HCT116 (cell line): ENCODE measurements at regions not wholly inside any gene's neighbourhood (a gene's known extent, or its start where the extent isn't known, plus 50 kb on each side); places are given as distances from the start of the nearest gene placed in this dataset.

ENCODE experiments used
- ATAC-seq: fragments of 200-7000 bp; cut with Tn5 transposase; 2 replicates; pipeline ENCODE4 v1.9.1; 2020; ENCODE audit warnings: mild to moderate bottlenecking, moderate library complexity
- BruUV-seq: library from RNA; stranded (reverse); fragments of 400-500 nt; replicated peaks from 2 replicates; lab custom pipeline; 2021; lab: Mats Ljungman, UMichigan
- CTCF ChIA-PET: fragments of 300-600 bp; sonication (Branson Sonifier 250); formaldehyde crosslinking; loops from one replicate; lab custom pipeline; 2021; ENCODE audit warnings: antibody characterized with exemption; lab: Charles Lee
- POLR2A ChIA-PET: fragments of 300-600, 350-600 bp; sonication (Branson Sonifier 250); formaldehyde crosslinking; loops from one replicate; lab custom pipeline; 2021; ENCODE audit warnings: antibody characterized with exemption; lab: Charles Lee
- RAD21 ChIA-PET, 2 experiments: fragments of 300-600 bp; sonication (Branson Sonifier 250); formaldehyde crosslinking; loops; one replicate each; lab custom pipeline; 2023; ENCODE audit warnings: low total read pairs in 2 of 2; ENCODE audit not compliant: uncharacterized antibody in 2 of 2, unreplicated experiment in 2 of 2, low non-redundant PET in 1 of 2; lab: Charles Lee
- DNase-seq: peaks from one replicate; pipeline ENCODE4 v3.0.0-alpha.2; 2010; ENCODE audit warnings: low read depth, low spot score
- H2AFZ ChIP-seq: fragments of 200-600 bp; shearing (Covaris generic), sonication (generic); 2 replicates; pipeline ENCODE4 v1.6.1; 2017; ENCODE audit warnings: low read depth, mixed run types, mixed read lengths, antibody characterized with exemption, low read length; ENCODE audit not compliant: poor library complexity, severe bottlenecking
- H3K27ac ChIP-seq: 2 replicates; pipeline ENCODE4 v1.5.1; 2012; ENCODE audit warnings: low read depth, low read length
- H3K27me3 ChIP-seq: fragments of 200-600 bp; sonication (generic); 2 replicates; pipeline ENCODE4 v1.6.1; 2016; ENCODE audit warnings: mixed run types, low read length, mixed read lengths; ENCODE audit not compliant: insufficient read depth
- H3K36me3 ChIP-seq, 2 experiments: fragments of 200-500 bp in 1 of 2; fragments of 200-600 bp in 1 of 2; sonication (Bioruptor generic) in 1 of 2; sonication (generic) in 1 of 2; 2 replicates each; pipeline versions ENCODE4 v1.5.1 to v1.6.1; 2014 to 2016; ENCODE audit warnings: low read length in 2 of 2, inconsistent platforms in 1 of 2, mixed read lengths in 1 of 2, mixed run types in 1 of 2; ENCODE audit not compliant: insufficient read depth in 2 of 2, control insufficient read depth in 1 of 2
- H3K4me1 ChIP-seq, 2 experiments: fragments of 200-600 bp in 1 of 2; sonication (generic) in 1 of 2; 2 replicates each; pipeline versions ENCODE4 v1.5.1 to v1.6.1; 2012 to 2017; ENCODE audit warnings: low read length in 2 of 2, inconsistent platforms in 1 of 2, mild to moderate bottlenecking in 1 of 2, mixed read lengths in 1 of 2, mixed run types in 1 of 2, moderate library complexity in 1 of 2; ENCODE audit not compliant: insufficient read depth in 2 of 2, control insufficient read depth in 1 of 2
- H3K4me2 ChIP-seq: fragments of 200-600 bp; sonication (generic); 2 replicates; pipeline ENCODE4 v1.6.1; 2017; ENCODE audit warnings: mixed run types, low read length, mixed read lengths
- H3K4me3 ChIP-seq, 2 experiments: fragments of 200-600 bp in 1 of 2; sonication (generic) in 1 of 2; replicated peaks in 1 of 2; 2 replicates each; pipeline ENCODE4 v1.5.1; 2011 to 2016; ENCODE audit warnings: low read length in 2 of 2, control low read depth in 1 of 2, low read depth in 1 of 2, mild to moderate bottlenecking in 1 of 2, mixed read lengths in 1 of 2, mixed run types in 1 of 2
- H3K79me2 ChIP-seq: fragments of 200-600 bp; sonication (generic); 2 replicates; pipeline ENCODE4 v1.6.1; 2017; ENCODE audit warnings: mild to moderate bottlenecking, mixed run types, low read length, moderate library complexity, mixed read lengths; ENCODE audit not compliant: insufficient read depth
- H3K9ac ChIP-seq: fragments of 200-600 bp; sonication (generic); 2 replicates; pipeline ENCODE4 v1.6.1; 2016; ENCODE audit warnings: low read length, mixed read lengths
- H3K9me2 ChIP-seq: fragments of 200-600 bp; sonication (generic), shearing (Covaris generic); 2 replicates; pipeline ENCODE4 v1.6.1; 2017; ENCODE audit warnings: mixed run types, mild to moderate bottlenecking, moderate library complexity; ENCODE audit not compliant: insufficient read depth
- H3K9me3 ChIP-seq, 2 experiments: fragments of 200-500 bp in 1 of 2; fragments of 200-600 bp in 1 of 2; sonication (Bioruptor generic) in 1 of 2; sonication (generic) in 1 of 2; 2 replicates each; pipeline ENCODE4 v1.6.1; 2014 to 2017; ENCODE audit warnings: low read length in 2 of 2, mixed read lengths in 2 of 2, inconsistent platforms in 1 of 2, low read depth in 1 of 2, mild to moderate bottlenecking in 1 of 2, mixed run types in 1 of 2, moderate library complexity in 1 of 2; ENCODE audit not compliant: control insufficient read depth in 1 of 2, insufficient read depth in 1 of 2
- H4K20me1 ChIP-seq: fragments of 200-600 bp; sonication (generic), shearing (Covaris generic); 2 replicates; pipeline ENCODE4 v1.6.1; 2017; ENCODE audit warnings: mixed run types, mild to moderate bottlenecking, moderate library complexity; ENCODE audit not compliant: insufficient read depth
- CBX3 ChIP-seq: IDR thresholded peaks from 2 replicates; pipeline ENCODE4 v1.6.1; 2012; ENCODE audit warnings: low read depth
- CEBPB ChIP-seq: IDR thresholded peaks from 2 replicates; pipeline ENCODE4 v1.6.1; 2012; ENCODE audit warnings: low read depth
- EGR1 ChIP-seq: IDR thresholded peaks from 2 replicates; pipeline ENCODE4 v1.6.1; 2012; ENCODE audit warnings: low read depth
- ELF1 ChIP-seq: IDR thresholded peaks from 2 replicates; pipeline ENCODE4 v1.6.1; 2012; ENCODE audit warnings: low read depth, borderline replicate concordance
- EZH2phosphoT487 ChIP-seq: fragments of 200-600 bp; IDR thresholded peaks from 2 replicates; pipeline ENCODE4 v1.6.1; 2018; ENCODE audit warnings: antibody characterized with exemption, borderline replicate concordance
- FOSL1 ChIP-seq: IDR thresholded peaks from 2 replicates; pipeline ENCODE4 v1.6.1; 2012; ENCODE audit warnings: low read depth
- JUND ChIP-seq: IDR thresholded peaks from 2 replicates; pipeline ENCODE4 v1.6.1; 2012
- POLR2AphosphoS5 ChIP-seq: IDR thresholded peaks from 2 replicates; pipeline ENCODE4 v1.6.1; 2011; ENCODE audit warnings: mild to moderate bottlenecking, low read depth, low read length, moderate library complexity
- RAD21 ChIP-seq: IDR thresholded peaks from 2 replicates; pipeline ENCODE4 v1.6.1; 2012; ENCODE audit warnings: low read depth, mild to moderate bottlenecking
- SIN3A ChIP-seq: IDR thresholded peaks from 2 replicates; pipeline ENCODE4 v1.6.1; 2012; ENCODE audit warnings: low read depth
- SP1 ChIP-seq: IDR thresholded peaks from 2 replicates; pipeline ENCODE4 v1.6.1; 2012; ENCODE audit warnings: low read depth
- SRF ChIP-seq: IDR thresholded peaks from 2 replicates; pipeline ENCODE4 v1.6.1; 2012; ENCODE audit warnings: low read depth
- TCF7L2 ChIP-seq: IDR thresholded peaks from 2 replicates; pipeline ENCODE4 v1.7.0; 2011; ENCODE audit warnings: borderline replicate concordance, inconsistent platforms; ENCODE audit not compliant: insufficient read depth, insufficient read length; ENCODE audit errors: extremely low read depth
- YY1 ChIP-seq: IDR thresholded peaks from 2 replicates; pipeline ENCODE4 v1.6.1; 2011; ENCODE audit warnings: low read length, low read depth, moderate library complexity, mild to moderate bottlenecking; ENCODE audit not compliant: insufficient replicate concordance; ENCODE audit errors: extremely low read depth
- ZFX ChIP-seq: fragments of 450-650 bp; IDR thresholded peaks from 2 replicates; pipeline ENCODE4 v1.6.1; 2017
- ZNF274 ChIP-seq: fragments of 200-500 bp; sonication (Bioruptor generic); IDR thresholded peaks from 2 replicates; pipeline ENCODE4 v1.6.1; 2014; ENCODE audit warnings: mild to moderate bottlenecking, low read depth, low read length, inconsistent platforms
- intact Hi-C: fragments of 100-400 bp; cut with micrococcal nuclease; formaldehyde crosslinking; loops from 2 replicates; pipeline ENCODE4 v1.10.0; 2022
- TF ChIP-seq, protein P1 (sequence below): IDR thresholded peaks from 2 replicates; pipeline ENCODE4 v1.6.1; 2012
- TF ChIP-seq, protein P2 (sequence below), 3 experiments: fragments of 200-600 bp in 1 of 3; sonication (generic) in 1 of 3; IDR thresholded peaks in 2 of 3; conservative IDR thresholded peaks in 1 of 3; 2 replicates each; pipeline ENCODE4 v1.5.1; 2012 to 2017; ENCODE audit warnings: low read depth in 2 of 3, low read length in 2 of 3, antibody characterized with exemption in 1 of 3, borderline replicate concordance in 1 of 3, control low read depth in 1 of 3, mild to moderate bottlenecking in 1 of 3, mixed read lengths in 1 of 3, mixed run types in 1 of 3, moderate library complexity in 1 of 3; ENCODE audit not compliant: insufficient read depth in 1 of 3
- TF ChIP-seq, protein P3 (sequence below): IDR thresholded peaks from 2 replicates; pipeline ENCODE4 v1.6.1; 2012

DNA sequence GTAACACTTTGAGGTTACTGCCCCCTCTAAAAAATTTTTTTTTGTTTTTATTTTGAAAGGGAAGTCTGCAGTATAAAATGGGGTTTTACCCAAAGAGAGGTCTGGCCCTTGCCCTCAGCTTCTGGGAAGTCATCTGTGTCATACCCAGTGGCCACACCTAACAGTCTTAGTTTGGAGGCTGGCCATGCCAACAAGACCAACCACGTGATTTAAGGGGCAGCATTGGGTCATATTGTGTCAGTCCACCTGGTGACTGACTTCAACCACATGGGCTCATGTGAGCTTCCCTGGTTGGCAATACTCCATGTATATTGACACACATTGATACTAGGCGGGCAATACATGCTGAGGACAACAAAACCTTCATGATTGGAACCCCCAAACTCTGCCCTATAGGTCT is 173.9 kb downstream of the GXYLT1 start:
- no peak overlapping the region for H3K4me2 ChIP-seq
- H3K4me3 ChIP-seq: no peak overlapping the region
- H3K36me3 ChIP-seq: no peaks in the 10 kb centered on the region
- ChIA-PET POLR2A (no interaction called here), CTCF (no interaction called here), RAD21 (no interaction called here)
- BruUV-seq: no TSS peak
- no peak overlapping the region for H2AFZ ChIP-seq
- no peaks in the 10 kb centered on the region for H4K20me1 ChIP-seq
- no peaks in the 10 kb centered on the region for H3K79me2 ChIP-seq
- ATAC-seq (no peak), DNase-seq (no peak)
- intact Hi-C loops: no loop called here
- no peak for TF ChIP-seq ELF1
- TF ChIP-seq CBX3: no peak
- TF ChIP-seq SIN3A: no peak
- H3K4me1 ChIP-seq: no peaks in the 10 kb centered on the region
- H3K27me3 ChIP-seq: no peaks in the 10 kb centered on the region
- H3K9me3 ChIP-seq: no peaks in the 10 kb centered on the region
- no peak overlapping the region for H3K9ac ChIP-seq
- no peaks in the 10 kb centered on the region for H3K9me2 ChIP-seq
- no peak overlapping the region for H3K27ac ChIP-seq

DNA sequence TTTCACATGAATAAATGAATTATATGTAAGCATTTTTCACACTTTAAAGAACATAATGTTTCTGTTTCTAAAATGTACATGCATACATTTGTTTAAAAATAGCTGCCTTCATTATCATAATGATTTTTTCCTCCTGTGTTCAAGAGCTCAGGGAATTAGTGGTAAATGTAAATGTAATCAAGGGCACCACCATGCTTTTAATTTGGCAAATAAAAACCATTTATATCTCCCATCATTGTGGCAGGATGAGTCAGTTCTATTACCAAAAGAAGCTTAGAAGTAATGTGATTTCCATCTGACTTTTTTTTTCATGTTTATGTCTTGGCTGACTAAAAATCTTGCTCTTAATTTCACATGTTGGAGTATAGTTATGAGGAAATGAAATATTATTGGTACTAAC is 176.1 kb downstream of the GXYLT1 start:
- CTCF ChIA-PET: no interaction called here
- no peaks in the 10 kb centered on the region for H3K79me2 ChIP-seq
- ATAC-seq: no peak

More for the DNA sequence above, 176.1 kb downstream of the GXYLT1 start:
- H3K27me3 ChIP-seq: no peaks in the 10 kb centered on the region
- no peaks in the 10 kb centered on the region for H3K4me1 ChIP-seq
- no peak overlapping the region for H3K4me2 ChIP-seq
- no peaks in the 10 kb centered on the region for H4K20me1 ChIP-seq
- H3K9me2 ChIP-seq: no peaks in the 10 kb centered on the region
- BruUV-seq: no TSS peak
- H3K9ac ChIP-seq: no peak overlapping the region
- ChIA-PET RAD21 (no interaction called here), POLR2A (no interaction called here)
- no peaks in the 10 kb centered on the region for H3K9me3 ChIP-seq
- H3K27ac ChIP-seq: no peak overlapping the region
- DNase-seq: no peak
- TF ChIP-seq, protein P1, sequence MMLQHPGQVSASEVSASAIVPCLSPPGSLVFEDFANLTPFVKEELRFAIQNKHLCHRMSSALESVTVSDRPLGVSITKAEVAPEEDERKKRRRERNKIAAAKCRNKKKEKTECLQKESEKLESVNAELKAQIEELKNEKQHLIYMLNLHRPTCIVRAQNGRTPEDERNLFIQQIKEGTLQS: no peak
- TF ChIP-seq EZH2phosphoT487: no peak
- no peak for TF ChIP-seq CBX3
- no peak for TF ChIP-seq YY1
- no peak for TF ChIP-seq SRF
- TF ChIP-seq TCF7L2: no peak
- TF ChIP-seq ELF1: no peak
- no peak for TF ChIP-seq FOSL1
- no peak for TF ChIP-seq SP1
- no peak for TF ChIP-seq JUND
- TF ChIP-seq ZNF274: no peak
- no peak for TF ChIP-seq ZFX
- no peak for TF ChIP-seq SIN3A
- TF ChIP-seq CEBPB: no peak
- no peak for TF ChIP-seq RAD21
- TF ChIP-seq, protein P2, sequence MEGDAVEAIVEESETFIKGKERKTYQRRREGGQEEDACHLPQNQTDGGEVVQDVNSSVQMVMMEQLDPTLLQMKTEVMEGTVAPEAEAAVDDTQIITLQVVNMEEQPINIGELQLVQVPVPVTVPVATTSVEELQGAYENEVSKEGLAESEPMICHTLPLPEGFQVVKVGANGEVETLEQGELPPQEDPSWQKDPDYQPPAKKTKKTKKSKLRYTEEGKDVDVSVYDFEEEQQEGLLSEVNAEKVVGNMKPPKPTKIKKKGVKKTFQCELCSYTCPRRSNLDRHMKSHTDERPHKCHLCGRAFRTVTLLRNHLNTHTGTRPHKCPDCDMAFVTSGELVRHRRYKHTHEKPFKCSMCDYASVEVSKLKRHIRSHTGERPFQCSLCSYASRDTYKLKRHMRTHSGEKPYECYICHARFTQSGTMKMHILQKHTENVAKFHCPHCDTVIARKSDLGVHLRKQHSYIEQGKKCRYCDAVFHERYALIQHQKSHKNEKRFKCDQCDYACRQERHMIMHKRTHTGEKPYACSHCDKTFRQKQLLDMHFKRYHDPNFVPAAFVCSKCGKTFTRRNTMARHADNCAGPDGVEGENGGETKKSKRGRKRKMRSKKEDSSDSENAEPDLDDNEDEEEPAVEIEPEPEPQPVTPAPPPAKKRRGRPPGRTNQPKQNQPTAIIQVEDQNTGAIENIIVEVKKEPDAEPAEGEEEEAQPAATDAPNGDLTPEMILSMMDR (IDR thresholded peaks at IDR 0.05 in 2 of 3, conservative IDR thresholded peaks at IDR 0.05 in 1 of 3; ENCODE audit: borderline replicate concordance in 1 of 3, insufficient read depth in 1 of 3, low read depth in 2 of 3, low read length in 2 of 3): no peak
- TF ChIP-seq POLR2AphosphoS5: no peak
- TF ChIP-seq, protein P3, sequence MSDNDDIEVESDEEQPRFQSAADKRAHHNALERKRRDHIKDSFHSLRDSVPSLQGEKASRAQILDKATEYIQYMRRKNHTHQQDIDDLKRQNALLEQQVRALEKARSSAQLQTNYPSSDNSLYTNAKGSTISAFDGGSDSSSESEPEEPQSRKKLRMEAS: no peak
- no peak for TF ChIP-seq EGR1
- H3K36me3 ChIP-seq: no peaks in the 10 kb centered on the region
- H3K4me3 ChIP-seq: no peak overlapping the region
- no peak overlapping the region for H2AFZ ChIP-seq
- intact Hi-C loops: no loop called here
